LoVo (cell line): ENCODE measurements at regions not wholly inside any gene's neighbourhood (a gene's known extent, or its start where the extent isn't known, plus 50 kb on each side); places are given as distances from the start of the nearest gene placed in this dataset.

Source experiments
- DNase-seq: peaks from one replicate; pipeline ENCODE4 v3.0.0-alpha.2; 2016; ENCODE audit warnings: low spot score

- DNase-seq, result no peak
These were observed 1015.8 kb downstream of the BRD1 start for GRCh38 chr22:48811885-48812284.

GRCh38 chr22:48808038-48808960 is 1019.4 kb downstream of the BRD1 start:
- no peak for DNase-seq

- DNase-seq, result no peak
These were observed 1020.5 kb downstream of the BRD1 start for GRCh38 chr22:48807155-48807554.

- DNase-seq, result no peak
These were observed 1021.4 kb downstream of the BRD1 start for GRCh38 chr22:48806227-48806781.

GRCh38 chr22:48805516-48805915 is 1022.2 kb downstream of the BRD1 start:
- no peak for DNase-seq

GRCh38 chr22:48804811-48805301 is 1022.8 kb downstream of the BRD1 start:
- no peak for DNase-seq

GRCh38 chr22:48803948-48804810 is 1023.5 kb downstream of the BRD1 start:
- DNase-seq, result no peak

GRCh38 chr22:48803171-48803947 is 1024.3 kb downstream of the BRD1 start:
- DNase-seq, result no peak

GRCh38 chr22:48802576-48802975 is 1025.1 kb downstream of the BRD1 start:
- DNase-seq, result no peak

- no peak for DNase-seq
These were observed 1026.6 kb downstream of the BRD1 start for GRCh38 chr22:48800886-48801607.

GRCh38 chr22:48800036-48800885 is 1027.4 kb downstream of the BRD1 start:
- DNase-seq, result no peak

GRCh38 chr22:48799227-48799970 is 1028.3 kb downstream of the BRD1 start:
- no peak for DNase-seq

- DNase-seq, result no peak
These were observed 1029.1 kb downstream of the BRD1 start for GRCh38 chr22:48798281-48799226.

- no peak for DNase-seq
These were observed 1029.9 kb downstream of the BRD1 start for GRCh38 chr22:48797731-48798130.

GRCh38 chr22:48796310-48797015 is 1031.2 kb downstream of the BRD1 start:
- no peak for DNase-seq

- no peak for DNase-seq
These were observed 1032.0 kb downstream of the BRD1 start for GRCh38 chr22:48795664-48796063.

GRCh38 chr22:48794906-48795305 is 1032.8 kb downstream of the BRD1 start:
- no peak for DNase-seq
